ENCODE measurements at regions not wholly inside any gene's neighbourhood (a gene's known extent, or its start where the extent isn't known, plus 50 kb on each side); places are given as distances from the start of the nearest gene placed in this dataset.

DNA sequence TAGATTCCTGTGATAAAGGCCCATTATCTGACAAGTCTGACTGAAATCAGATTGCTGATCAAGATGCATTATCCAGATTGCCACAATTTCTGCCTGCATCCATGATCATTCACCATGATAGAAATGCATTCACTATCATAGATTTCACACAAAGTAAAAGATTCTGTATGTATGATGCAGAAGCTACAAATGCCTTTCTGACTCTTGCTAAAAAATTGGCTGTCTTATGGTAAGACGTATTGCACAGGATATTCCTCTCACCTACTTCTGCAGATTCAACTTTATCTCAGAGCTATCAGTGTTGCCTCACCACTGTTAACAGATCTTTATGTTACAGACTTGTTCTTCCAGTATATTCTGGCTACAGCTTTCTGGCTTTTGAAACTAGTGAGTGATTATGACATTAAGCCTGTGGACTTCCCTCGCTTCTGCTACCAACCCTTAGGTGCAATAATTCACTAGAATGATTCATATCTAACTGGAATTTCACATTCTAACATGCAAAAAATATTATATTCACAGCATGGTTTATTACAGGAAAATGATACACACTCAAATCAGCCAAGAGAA lies 955.3 kb downstream of the EPHA3 start:
- CTCF ChIA-PET (ENCODE audit: partially characterized antibody): interaction anchor here (1.3 kb wide), 1 partner anchor 9 kb away, joined by 4 read pairs; no protein-coding TSS in a partner anchor
- TF ChIP-seq TAF1 (IDR thresholded peaks at IDR 0.05; ENCODE audit: low read depth, low read length) (no peak), EGR1 (IDR thresholded peaks at IDR 0.05; ENCODE audit: borderline replicate concordance, low read depth, low read length) (no peak), POLR2AphosphoS5 (IDR thresholded peaks at IDR 0.05; ENCODE audit: low read depth, low read length) (no peak), ZNF274 (IDR thresholded peaks at IDR 0.05; ENCODE audit: borderline replicate concordance, extremely low read depth, low read length) (no peak), RNF2 (IDR thresholded peaks at IDR 0.05; ENCODE audit: borderline replicate concordance, low read depth, low read length, missing control alignments, poor library complexity, severe bottlenecking) (no peak), SIN3A (conservative IDR thresholded peaks at IDR 0.05 in 1 of 2, IDR thresholded peaks at IDR 0.05 in 1 of 2; ENCODE audit: low read depth in 1 of 2, low read length in 2 of 2) (no peak), FOSL1 (IDR thresholded peaks at IDR 0.05; ENCODE audit: insufficient read depth, low read depth, low read length) (no peak), MAFK (IDR thresholded peaks at IDR 0.05; ENCODE audit: low read depth, low read length) (no peak), HDAC2 (IDR thresholded peaks at IDR 0.05; ENCODE audit: borderline replicate concordance in 1 of 2, low read depth in 2 of 2, low read length in 2 of 2) (no peak), CBX8 (IDR thresholded peaks at IDR 0.05; ENCODE audit: borderline replicate concordance, low read depth, low read length) (no peak), CBX5 (IDR thresholded peaks at IDR 0.05; ENCODE audit: low read depth, low read length) (no peak), EZH2 (IDR thresholded peaks at IDR 0.05; ENCODE audit: low read depth, low read length, severe bottlenecking) (no peak), TEAD4 (IDR thresholded peaks at IDR 0.05; ENCODE audit: low read depth, low read length) (no peak)

More for the DNA sequence above, 955.3 kb downstream of the EPHA3 start:
- no peak overlapping the region for H2BK5ac ChIP-seq (ENCODE audit: low read depth, low read length)
- H2BK20ac ChIP-seq (ENCODE audit: low read length): no peak overlapping the region
- no peaks in the 10 kb centered on the region for H3K23me2 ChIP-seq (ENCODE audit: low read depth, low read length)
- no peak overlapping the region for H2BK12ac ChIP-seq (ENCODE audit: low read depth, low read length)
- H4K8ac ChIP-seq (ENCODE audit: extremely low read depth, insufficient read depth, low read length): no peak overlapping the region
- H3K79me2 ChIP-seq (ENCODE audit: control insufficient read depth in 1 of 2, insufficient read depth in 2 of 2, low read length in 2 of 2): no peaks in the 10 kb centered on the region
- 96% methylated on average over 2 of the region's 2 CpGs; no CpG with 5 or more reads in 1 of the 2 experiments for WGBS, 2 experiments (ENCODE audit: extremely low coverage in 1 of 2, insufficient coverage in 1 of 2, insufficient read length in 1 of 2, insufficient replicate concordance in 2 of 2, low coverage in 1 of 2, low lambda C conversion rate in 2 of 2, missing lambda C conversion rate in 1 of 2)
- no peak overlapping the region for H3K4ac ChIP-seq (replicated peaks; ENCODE audit: insufficient read length, low read depth, low read length)
- POLR2A ChIA-PET (ENCODE audit: partially characterized antibody): no interaction called here
- H3K27me3 ChIP-seq (replicated peaks in 1 of 4; ENCODE audit: control insufficient read depth in 3 of 4, extremely low read depth in 1 of 4, insufficient read depth in 3 of 4, low read length in 3 of 4): no peaks in the 10 kb centered on the region
- H3K4me3 ChIP-seq (ENCODE audit: extremely low read depth in 1 of 4, insufficient read depth in 2 of 4, low read depth in 3 of 4, low read length in 4 of 4): no peak overlapping the region
- no peak overlapping the region for H3K56ac ChIP-seq (replicated peaks; ENCODE audit: insufficient read length, low read depth, low read length)
- H2AK5ac ChIP-seq (ENCODE audit: low read depth, low read length): no peak overlapping the region
- no peak overlapping the region for H2AFZ ChIP-seq (ENCODE audit: low read length)
- no peak overlapping the region for H4K5ac ChIP-seq (ENCODE audit: insufficient read length, low read depth, low read length)
- no peak overlapping the region for H4K91ac ChIP-seq (replicated peaks; ENCODE audit: insufficient read length, low read length)
- no peak for FAIRE-seq
- no peak overlapping the region for H3K18ac ChIP-seq (ENCODE audit: extremely low read depth, low read length)
- 0 out of 4 replicates have a peak, but pooled peaks cover 0 to 6% of the 10 kb centered on the region in 2 experiments for H3K9me3 ChIP-seq (ENCODE audit: insufficient read depth in 2 of 2, low read depth in 1 of 2, low read length in 1 of 2)
- no peak overlapping the region for H3K27ac ChIP-seq (ENCODE audit: low read depth, low read length)
- no peak overlapping the region for H2BK120ac ChIP-seq (replicated peaks; ENCODE audit: low read depth, low read length)
- no peak overlapping the region for H3K14ac ChIP-seq (ENCODE audit: insufficient read length)
- no peaks in the 10 kb centered on the region for H3K79me1 ChIP-seq (ENCODE audit: low read depth, low read length)
- H4K20me1 ChIP-seq (replicated peaks in 1 of 2; ENCODE audit: control insufficient read depth in 1 of 2, insufficient read depth in 2 of 2, low read length in 2 of 2): no peaks in the 10 kb centered on the region
- no peak for DNase-seq (ENCODE audit: low read depth in 1 of 2, low spot score in 2 of 2)
- H3K23ac ChIP-seq (ENCODE audit: insufficient read length): no peak overlapping the region
- no peaks in the 10 kb centered on the region for H3K4me1 ChIP-seq (replicated peaks in 1 of 4; ENCODE audit: control insufficient read depth in 3 of 4, insufficient read depth in 4 of 4, low read length in 3 of 4)
- H3K36me3 ChIP-seq (ENCODE audit: control insufficient read depth in 2 of 4, insufficient read depth in 4 of 4, low read length in 3 of 4): no peaks in the 10 kb centered on the region
- H3K4me2 ChIP-seq (ENCODE audit: insufficient read depth in 1 of 2, low read depth in 2 of 2, low read length in 2 of 2): no peak overlapping the region
- no peak overlapping the region for H2BK15ac ChIP-seq (ENCODE audit: low read length)
- no peak overlapping the region for H3K9ac ChIP-seq (replicated peaks in 1 of 4; ENCODE audit: extremely low read depth in 1 of 4, low read depth in 3 of 4, low read length in 3 of 4)

Data from H1 (cell line).